ENCODE measurements at regions not wholly inside any gene's neighbourhood (a gene's known extent, or its start where the extent isn't known, plus 50 kb on each side); places are given as distances from the start of the nearest gene placed in this dataset.

GRCh38 chr10:124146483-124146882, 53.1 kb upstream of the CHST15 start:
- no peaks in the 10 kb centered on the region for H3K36me3 ChIP-seq (ENCODE audit: control insufficient read depth, insufficient read depth, low read length)
- no peaks in the 10 kb centered on the region for H3K4me1 Mint-ChIP-seq (ENCODE audit: low read depth, unreplicated experiment)
- H3K4me3 Mint-ChIP-seq (ENCODE audit: unreplicated experiment): no peak overlapping the region
- H3K9me3 ChIP-seq: no peaks in the 10 kb centered on the region
- H3K4me3 ChIP-seq (ENCODE audit: low read depth, low read length): no peak overlapping the region
- no peak overlapping the region for H3K27ac Mint-ChIP-seq (ENCODE audit: unreplicated experiment)
- intact Hi-C loops (cut with micrococcal nuclease; ENCODE audit: unreplicated experiment): no loop called here
- no peaks in the 10 kb centered on the region for H3K27me3 Mint-ChIP-seq (ENCODE audit: insufficient read depth, unreplicated experiment)
- no peaks in the 10 kb centered on the region for H3K4me1 ChIP-seq
- no peak for DNase-seq
- BruUV-seq (replicated peaks): no TSS peak
- no peaks in the 10 kb centered on the region for H3K36me3 Mint-ChIP-seq (ENCODE audit: insufficient read depth, unreplicated experiment)
- CTCF ChIA-PET: no interaction called here
- H3K9me3 Mint-ChIP-seq (ENCODE audit: unreplicated experiment): no peaks in the 10 kb centered on the region
- H3K27me3 ChIP-seq (replicated peaks; ENCODE audit: control insufficient read depth, insufficient read depth, low read length): no peaks in the 10 kb centered on the region
- TF ChIP-seq CTCF (IDR thresholded peaks at IDR 0.05; ENCODE audit: insufficient read depth in 1 of 2, low read depth in 1 of 2, low read length in 1 of 2, severe bottlenecking in 1 of 2, unreplicated experiment in 1 of 2): no peak
- POLR2A ChIA-PET: no interaction called here

GRCh38 chr10:124145109-124145870, 51.9 kb upstream of the CHST15 start:
- H3K4me3 ChIP-seq (ENCODE audit: low read depth, low read length): no peak overlapping the region
- intact Hi-C loops (cut with micrococcal nuclease; ENCODE audit: unreplicated experiment): no loop called here
- DNase-seq: no peak
- Mint-ChIP-seq H3K36me3 (ENCODE audit: insufficient read depth, unreplicated experiment) (no peaks in the 10 kb centered on the region), H3K4me1 (ENCODE audit: low read depth, unreplicated experiment) (no peaks in the 10 kb centered on the region), H3K9me3 (ENCODE audit: unreplicated experiment) (no peaks in the 10 kb centered on the region), H3K4me3 (ENCODE audit: unreplicated experiment) (no peak overlapping the region), H3K27me3 (ENCODE audit: insufficient read depth, unreplicated experiment) (no peaks in the 10 kb centered on the region), H3K27ac (ENCODE audit: unreplicated experiment) (no peak overlapping the region)
- H3K36me3 ChIP-seq (ENCODE audit: control insufficient read depth, insufficient read depth, low read length): no peaks in the 10 kb centered on the region
- no peaks in the 10 kb centered on the region for H3K9me3 ChIP-seq
- POLR2A ChIA-PET: no interaction called here
- CTCF ChIA-PET: no interaction called here
- H3K27me3 ChIP-seq (replicated peaks; ENCODE audit: control insufficient read depth, insufficient read depth, low read length): no peaks in the 10 kb centered on the region
- H3K4me1 ChIP-seq: no peaks in the 10 kb centered on the region
- BruUV-seq (replicated peaks): no TSS peak
- TF ChIP-seq CTCF (IDR thresholded peaks at IDR 0.05; ENCODE audit: insufficient read depth in 1 of 2, low read depth in 1 of 2, low read length in 1 of 2, severe bottlenecking in 1 of 2, unreplicated experiment in 1 of 2): no peak

GRCh38 chr10:124144536-124144935, 51.1 kb upstream of the CHST15 start:
- POLR2A ChIA-PET: no interaction called here

More at GRCh38 chr10:124144536-124144935, 51.1 kb upstream of the CHST15 start:
- TF ChIP-seq CTCF (IDR thresholded peaks at IDR 0.05; ENCODE audit: insufficient read depth in 1 of 2, low read depth in 1 of 2, low read length in 1 of 2, severe bottlenecking in 1 of 2, unreplicated experiment in 1 of 2): no peak
- H3K4me1 Mint-ChIP-seq (ENCODE audit: low read depth, unreplicated experiment): no peaks in the 10 kb centered on the region
- H3K36me3 Mint-ChIP-seq (ENCODE audit: insufficient read depth, unreplicated experiment): no peaks in the 10 kb centered on the region
- CTCF ChIA-PET: no interaction called here
- no peaks in the 10 kb centered on the region for H3K27me3 Mint-ChIP-seq (ENCODE audit: insufficient read depth, unreplicated experiment)
- Histone ChIP-seq H3K36me3 (ENCODE audit: control insufficient read depth, insufficient read depth, low read length) (no peaks in the 10 kb centered on the region), H3K4me1 (no peaks in the 10 kb centered on the region), H3K27me3 (replicated peaks; ENCODE audit: control insufficient read depth, insufficient read depth, low read length) (no peaks in the 10 kb centered on the region), H3K9me3 (no peaks in the 10 kb centered on the region), H3K4me3 (ENCODE audit: low read depth, low read length) (no peak overlapping the region)
- intact Hi-C loops (cut with micrococcal nuclease; ENCODE audit: unreplicated experiment): no loop called here
- H3K4me3 Mint-ChIP-seq (ENCODE audit: unreplicated experiment): no peak overlapping the region
- no TSS peak for BruUV-seq (replicated peaks)
- no peaks in the 10 kb centered on the region for H3K9me3 Mint-ChIP-seq (ENCODE audit: unreplicated experiment)
- no peak overlapping the region for H3K27ac Mint-ChIP-seq (ENCODE audit: unreplicated experiment)
- no peak for DNase-seq
